ENCODE measurements at regions not wholly inside any gene's neighbourhood (a gene's known extent, or its start where the extent isn't known, plus 50 kb on each side); places are given as distances from the start of the nearest gene placed in this dataset.

- TF ChIP-seq EZH2 (IDR thresholded peaks at IDR 0.05; ENCODE audit: borderline replicate concordance, insufficient read depth, low read depth, low read length, poor library complexity, severe bottlenecking) (no peak), CTCF (IDR thresholded peaks at IDR 0.05) (no peak)
These were observed 296.6 kb upstream of the CDH11 start for GRCh38 chr16:65418435-65418834.
